Right lobe of liver (tissue), 4 donors: ENCODE measurements at regions not wholly inside any gene's neighbourhood (a gene's known extent, or its start where the extent isn't known, plus 50 kb on each side); places are given as distances from the start of the nearest gene placed in this dataset.

Source experiments
- POLR2A ChIP-seq: fragments of 450-650 bp; IDR thresholded peaks from one replicate; pipeline ENCODE4 v1.6.1; 2017; ENCODE audit warnings: antibody characterized with exemption, mild to moderate bottlenecking
- TF ChIP-seq, protein P1 (sequence below), 4 donors: fragments of 200-600 bp in 3 of 4; fragments of 450-650 bp in 1 of 4; IDR thresholded peaks; one replicate each; pipeline versions ENCODE4 v1.5.1 to v1.8.0; 2016 to 2022; ENCODE audit warnings: antibody characterized with exemption in 4 of 4, mild to moderate bottlenecking in 2 of 4
- donor health status: DM: no; HTN: no; CAD: no.
- donor health status: DM: no; HTN: no; CAD: no.
- donor health status: DM: no; HTN: yes; CAD: no.

DNA sequence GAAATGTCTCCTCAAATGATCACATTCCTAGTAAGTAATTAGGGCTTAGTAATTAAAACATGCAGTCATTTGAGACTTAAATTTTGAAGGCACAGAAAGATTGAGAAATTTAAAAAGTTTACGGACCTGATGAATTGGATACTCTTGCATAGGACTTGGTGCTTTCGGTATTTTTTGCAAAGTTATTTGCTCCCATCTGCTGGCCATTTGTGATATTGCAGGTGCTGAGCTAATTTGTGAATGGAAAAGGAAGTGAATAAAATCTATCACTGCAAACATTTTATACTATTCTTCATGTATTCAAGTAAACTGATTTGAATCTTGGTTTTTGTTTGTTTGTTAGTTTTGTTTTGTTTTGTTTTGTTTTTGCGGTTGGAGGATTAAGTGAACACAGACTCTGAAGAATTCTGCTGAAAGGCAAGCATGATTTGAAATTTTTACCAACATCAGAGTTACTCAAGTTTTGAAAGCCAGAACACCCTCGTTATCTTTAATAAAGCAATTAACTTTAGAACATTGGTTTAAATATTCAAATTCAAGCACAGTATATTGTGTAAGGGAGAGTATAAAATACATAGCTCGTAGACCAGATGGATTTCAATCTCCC, 689.5 kb upstream of the RBFOX1 start:
- TF ChIP-seq, protein P1, sequence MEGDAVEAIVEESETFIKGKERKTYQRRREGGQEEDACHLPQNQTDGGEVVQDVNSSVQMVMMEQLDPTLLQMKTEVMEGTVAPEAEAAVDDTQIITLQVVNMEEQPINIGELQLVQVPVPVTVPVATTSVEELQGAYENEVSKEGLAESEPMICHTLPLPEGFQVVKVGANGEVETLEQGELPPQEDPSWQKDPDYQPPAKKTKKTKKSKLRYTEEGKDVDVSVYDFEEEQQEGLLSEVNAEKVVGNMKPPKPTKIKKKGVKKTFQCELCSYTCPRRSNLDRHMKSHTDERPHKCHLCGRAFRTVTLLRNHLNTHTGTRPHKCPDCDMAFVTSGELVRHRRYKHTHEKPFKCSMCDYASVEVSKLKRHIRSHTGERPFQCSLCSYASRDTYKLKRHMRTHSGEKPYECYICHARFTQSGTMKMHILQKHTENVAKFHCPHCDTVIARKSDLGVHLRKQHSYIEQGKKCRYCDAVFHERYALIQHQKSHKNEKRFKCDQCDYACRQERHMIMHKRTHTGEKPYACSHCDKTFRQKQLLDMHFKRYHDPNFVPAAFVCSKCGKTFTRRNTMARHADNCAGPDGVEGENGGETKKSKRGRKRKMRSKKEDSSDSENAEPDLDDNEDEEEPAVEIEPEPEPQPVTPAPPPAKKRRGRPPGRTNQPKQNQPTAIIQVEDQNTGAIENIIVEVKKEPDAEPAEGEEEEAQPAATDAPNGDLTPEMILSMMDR (IDR thresholded peaks at IDR 0.05) = peak; percentile 80 to 88 (median 82)
- no peak for TF ChIP-seq POLR2A
